IMR-90 (cell line): ENCODE measurements at regions not wholly inside any gene's neighbourhood (a gene's known extent, or its start where the extent isn't known, plus 50 kb on each side); places are given as distances from the start of the nearest gene placed in this dataset.
"Not testable (repeated sequence)": the region's sequence is repeated elsewhere in the genome, so short reads cannot be mapped to it uniquely, and the experiment has no call there.

Experiments used
- ATAC-seq: fragments of 200-7000 bp; cut with Tn5 transposase; 2 replicates; pipeline ENCODE4 v1.9.1; 2020; ENCODE audit warnings: low read depth, mild to moderate bottlenecking, moderate library complexity
- BruUV-seq: library from RNA; stranded (reverse); fragments of 400-500 nt; replicated peaks from 2 replicates; lab custom pipeline; 2021; lab: Mats Ljungman, UMichigan
- CTCF ChIA-PET: fragments of 300-600 bp; formaldehyde crosslinking; extraction: SDS; loops from one replicate; lab custom pipeline; 2021; ENCODE audit warnings: antibody characterized with exemption; lab: Yijun Ruan, JAX
- POLR2A ChIA-PET: fragments of 300-600 bp; sonication (Branson Sonifier 250); formaldehyde crosslinking; loops from one replicate; lab custom pipeline; 2022; ENCODE audit warnings: antibody characterized with exemption; ENCODE audit not compliant: unreplicated experiment; lab: Charles Lee
- DNase-seq: peaks from one replicate; pipeline ENCODE4 v3.0.0; 2013
- H2AFZ ChIP-seq: replicated peaks from 2 replicates; pipeline ENCODE3; 2013; ENCODE audit warnings: low read length, mild to moderate bottlenecking; ENCODE audit not compliant: poor library complexity
- H2AK5ac ChIP-seq: 2 replicates; pipeline ENCODE4 v1.6.1; 2013; ENCODE audit warnings: low read depth, low read length, inconsistent platforms
- H2AK9ac ChIP-seq: replicated peaks from 2 replicates; pipeline ENCODE3; 2013; ENCODE audit warnings: mild to moderate bottlenecking, low read depth, low read length, moderate library complexity; ENCODE audit not compliant: poor library complexity
- H2BK120ac ChIP-seq: 2 replicates; pipeline ENCODE4 v1.6.1; 2013; ENCODE audit warnings: low read depth, low read length, inconsistent platforms
- H2BK15ac ChIP-seq: 3 replicates; pipeline ENCODE4 v1.6.1; 2013; ENCODE audit warnings: low read depth, low read length, inconsistent platforms
- H2BK20ac ChIP-seq: 2 replicates; pipeline ENCODE4 v1.6.1; 2013; ENCODE audit warnings: low read depth, mild to moderate bottlenecking, inconsistent platforms, low read length, moderate library complexity
- H2BK5ac ChIP-seq: 2 replicates; pipeline ENCODE4 v1.6.1; 2013; ENCODE audit warnings: mild to moderate bottlenecking, low read depth, low read length, inconsistent platforms; ENCODE audit not compliant: poor library complexity, severe bottlenecking
- H3K14ac ChIP-seq: replicated peaks from 2 replicates; pipeline ENCODE4 v1.6.1; 2013; ENCODE audit warnings: low read depth, low read length, inconsistent platforms
- H3K18ac ChIP-seq: 2 replicates; pipeline ENCODE4 v1.6.1; 2013; ENCODE audit warnings: low read depth, low read length, control low read depth
- H3K23ac ChIP-seq: 2 replicates; pipeline ENCODE4 v1.6.1; 2013; ENCODE audit warnings: low read depth, low read length, inconsistent platforms
- H3K27ac ChIP-seq: 2 replicates; pipeline ENCODE4 v1.5.1; 2013; ENCODE audit warnings: mild to moderate bottlenecking, control low read depth, low read length; ENCODE audit not compliant: insufficient read depth
- H3K27me3 ChIP-seq: 2 replicates; pipeline ENCODE4 v1.6.1; 2013; ENCODE audit warnings: low read length; ENCODE audit not compliant: control insufficient read depth, insufficient read depth
- H3K36me3 ChIP-seq: 2 replicates; pipeline ENCODE4 v1.6.1; 2013; ENCODE audit warnings: low read length, mixed read lengths; ENCODE audit not compliant: control insufficient read depth, insufficient read depth
- H3K4ac ChIP-seq: 2 replicates; pipeline ENCODE4 v1.6.1; 2013; ENCODE audit warnings: low read depth, low read length, inconsistent platforms
- H3K4me1 ChIP-seq: 2 replicates; pipeline ENCODE4 v1.6.1; 2013; ENCODE audit warnings: low read length, mixed read lengths; ENCODE audit not compliant: control insufficient read depth, insufficient read depth
- H3K4me2 ChIP-seq: 2 replicates; pipeline ENCODE4 v1.6.1; 2013; ENCODE audit warnings: low read depth, mild to moderate bottlenecking, control low read depth, low read length, moderate library complexity
- H3K4me3 ChIP-seq: 2 replicates; pipeline ENCODE4 v1.5.1; 2013; ENCODE audit warnings: low read depth, mild to moderate bottlenecking, control low read depth, low read length, moderate library complexity; ENCODE audit not compliant: insufficient read depth
- H3K56ac ChIP-seq: 2 replicates; pipeline ENCODE4 v1.6.1; 2013; ENCODE audit warnings: low read length, inconsistent platforms; ENCODE audit not compliant: insufficient read depth; ENCODE audit errors: extremely low read depth
- H3K79me1 ChIP-seq, 2 experiments: 2 replicates each; pipeline ENCODE4 v1.6.1; 2013; ENCODE audit warnings: low read length in 2 of 2, inconsistent platforms in 1 of 2, low read depth in 1 of 2
- H3K9ac ChIP-seq: 2 replicates; pipeline ENCODE4 v1.6.1; 2013; ENCODE audit warnings: low read depth, low read length, control low read depth
- H3K9me1 ChIP-seq: 2 replicates; pipeline ENCODE4 v1.6.1; 2013; ENCODE audit warnings: low read length, inconsistent platforms; ENCODE audit not compliant: insufficient read depth
- H3K9me3 ChIP-seq: 2 replicates; pipeline ENCODE4 v1.6.1; 2013; ENCODE audit warnings: low read length; ENCODE audit not compliant: control insufficient read depth, insufficient read depth
- H4K20me1 ChIP-seq: 2 replicates; pipeline ENCODE4 v1.6.1; 2013; ENCODE audit warnings: low read length, inconsistent platforms; ENCODE audit not compliant: insufficient read depth
- H4K5ac ChIP-seq: 2 replicates; pipeline ENCODE4 v1.6.1; 2013; ENCODE audit warnings: mild to moderate bottlenecking, low read depth, low read length, control low read depth
- H4K8ac ChIP-seq, 2 experiments: 2 replicates each; pipeline ENCODE4 v1.6.1; 2013; ENCODE audit warnings: low read depth in 2 of 2, low read length in 2 of 2, control low read depth in 1 of 2, inconsistent platforms in 1 of 2
- H4K91ac ChIP-seq: 2 replicates; pipeline ENCODE4 v1.6.1; 2013; ENCODE audit warnings: low read depth, low read length, inconsistent platforms; ENCODE audit not compliant: insufficient read depth
- WGBS, 2 experiments: methylation state at CpG; one replicate each; pipeline versions ENCODE4 v1.1.5 to v1.1.7; 2013; ENCODE audit warnings: missing lambda C conversion rate in 2 of 2; ENCODE audit not compliant: insufficient read length in 1 of 2; ENCODE audit errors: extremely low coverage in 2 of 2; 5-methylcytosine and 5-hydroxymethylcytosine counted together
- dilution Hi-C: fragments of 300-500 bp; cut with HindIII; formaldehyde crosslinking; loops from one replicate; pipeline ENCODE4 v1.14.3; 2018; ENCODE audit warnings: low sequenced_read_pairs; ENCODE audit not compliant: unreplicated experiment
- in situ Hi-C: fragments of 300-500 bp; cut with MboI; formaldehyde crosslinking; loops from 3 replicates; pipeline ENCODE4 v1.14.3; 2019; ENCODE audit warnings: low sequenced_read_pairs, inconsistent platforms, mixed read lengths
- intact Hi-C: fragments of 100-400 bp; cut with micrococcal nuclease; formaldehyde crosslinking; loops from 2 replicates; pipeline ENCODE4 v1.10.0; 2022

DNA sequence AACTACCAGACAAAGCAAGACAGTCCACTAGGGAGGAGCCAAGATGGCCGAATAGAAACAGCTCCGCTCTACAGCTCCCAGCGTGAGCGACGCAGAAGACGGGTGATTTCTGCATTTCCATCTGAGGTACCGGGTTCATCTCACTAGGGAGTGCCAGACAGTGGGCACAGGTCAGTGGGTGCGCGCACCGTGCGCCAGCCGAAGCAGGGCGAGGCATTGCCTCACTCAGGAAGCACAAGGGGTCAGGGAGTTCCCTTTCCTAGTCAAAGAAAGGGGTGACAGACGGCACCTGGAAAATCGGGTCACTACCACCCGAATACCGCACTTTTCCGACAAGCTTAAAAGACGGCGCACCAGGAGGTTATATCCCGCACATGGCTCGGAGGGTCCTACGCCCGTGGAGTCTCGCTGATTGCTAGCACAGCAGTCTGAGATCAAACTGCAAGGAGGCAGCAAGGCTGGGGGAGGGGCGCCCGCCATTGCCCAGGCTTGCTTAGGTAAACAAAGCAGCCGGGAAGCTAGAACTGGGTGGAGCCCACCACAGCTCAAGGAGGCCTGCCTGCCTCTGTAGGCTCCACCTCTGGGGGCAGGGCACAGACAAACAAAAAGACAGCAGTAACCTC is 90.6 kb upstream of the CAV2 start:
- CTCF ChIA-PET = not testable (repeated sequence)

DNA sequence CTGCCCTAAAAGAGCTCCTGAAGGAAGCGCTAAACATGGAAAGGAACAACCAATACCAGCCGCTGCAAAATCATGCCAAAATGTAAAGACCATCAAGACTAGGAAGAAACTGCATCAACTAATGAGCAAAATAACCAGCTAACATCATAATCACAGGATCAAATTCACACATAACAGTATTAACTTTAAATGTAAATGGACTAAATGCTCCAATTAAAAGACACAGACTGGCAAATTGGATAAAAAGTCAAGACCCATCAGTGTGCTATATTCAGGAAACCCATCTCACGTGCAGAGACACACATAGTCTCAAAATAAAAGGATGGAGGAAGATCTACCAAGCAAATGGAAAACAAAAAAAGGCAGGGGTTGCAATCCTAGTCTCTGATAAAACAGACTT is 88.8 kb upstream of the CAV2 start:
- intact Hi-C loops, H2AK9ac ChIP-seq, DNase-seq, in situ Hi-C loops, ATAC-seq, H3K9me1 ChIP-seq, H3K14ac ChIP-seq, H3K4me2 ChIP-seq, H4K5ac ChIP-seq, BruUV-seq, H2AK5ac ChIP-seq, H3K27ac ChIP-seq, H2BK20ac ChIP-seq, H2BK5ac ChIP-seq, H3K9me3 ChIP-seq, H3K36me3 ChIP-seq, POLR2A ChIA-PET, H4K91ac ChIP-seq, H4K8ac ChIP-seq, H2BK120ac ChIP-seq, H3K56ac ChIP-seq, dilution Hi-C loops, H3K27me3 ChIP-seq, H3K79me1 ChIP-seq, H3K4me3 ChIP-seq, H3K18ac ChIP-seq, H2BK15ac ChIP-seq, CTCF ChIA-PET, H2AFZ ChIP-seq, H4K20me1 ChIP-seq, H3K9ac ChIP-seq, H3K23ac ChIP-seq, H3K4ac ChIP-seq, H3K4me1 ChIP-seq: not testable (repeated sequence)
- whole genome bisulfite sequencing, 2 experiments = no CpG with 5 or more reads among the region's 3 CpGs

More for the DNA sequence above, 90.6 kb upstream of the CAV2 start:
- H3K4ac ChIP-seq, H2AFZ ChIP-seq, intact Hi-C loops, H3K27ac ChIP-seq, H2BK20ac ChIP-seq, H4K5ac ChIP-seq, H3K18ac ChIP-seq, H3K9me3 ChIP-seq, H2BK5ac ChIP-seq, H3K36me3 ChIP-seq, H3K9ac ChIP-seq, H2BK120ac ChIP-seq, H3K4me1 ChIP-seq, H3K9me1 ChIP-seq, H3K23ac ChIP-seq, H3K56ac ChIP-seq, H2AK5ac ChIP-seq, H4K91ac ChIP-seq, in situ Hi-C loops, H3K27me3 ChIP-seq, dilution Hi-C loops, POLR2A ChIA-PET, H3K14ac ChIP-seq, H3K79me1 ChIP-seq, ATAC-seq, H2AK9ac ChIP-seq, H3K4me3 ChIP-seq, H2BK15ac ChIP-seq, H3K4me2 ChIP-seq, BruUV-seq, H4K20me1 ChIP-seq, H4K8ac ChIP-seq, DNase-seq: not testable (repeated sequence)
- WGBS, 2 experiments = no CpG with 5 or more reads among the region's 28 CpGs
